WTC11 (cell line): ENCODE measurements at regions not wholly inside any gene's neighbourhood (a gene's known extent, or its start where the extent isn't known, plus 50 kb on each side); places are given as distances from the start of the nearest gene placed in this dataset.

ENCODE experiments used
- ATAC-seq: fragments of 200-7000 bp; cut with Tn5 transposase; 2 replicates; pipeline ENCODE4 v1.10.0; 2021; ENCODE audit warnings: mild to moderate bottlenecking, moderate library complexity
- CTCF ChIA-PET: fragments of 300-600 bp; sonication (Branson Sonifier 250); formaldehyde crosslinking; loops from one replicate; lab custom pipeline; 2021; ENCODE audit warnings: antibody characterized with exemption; lab: Charles Lee
- POLR2A ChIA-PET: fragments of 350-600 bp; sonication (Branson Sonifier 250); formaldehyde crosslinking; loops from one replicate; lab custom pipeline; 2021; ENCODE audit warnings: antibody characterized with exemption; lab: Charles Lee
- DNase-seq: peaks from one replicate; pipeline ENCODE4 v3.0.0; 2021; ENCODE audit warnings: low spot score
- H3K27ac Mint-ChIP-seq: 2 replicates; pipeline ENCODE4 v1.8.0; 2021; ENCODE audit warnings: mixed read lengths
- H3K27me3 Mint-ChIP-seq: 2 replicates; pipeline ENCODE4 v1.8.0; 2021; ENCODE audit warnings: low read depth, mild to moderate bottlenecking, moderate library complexity, mixed read lengths
- H3K36me3 Mint-ChIP-seq: 2 replicates; pipeline ENCODE4 v1.8.0; 2021; ENCODE audit warnings: mixed read lengths
- H3K4me1 Mint-ChIP-seq: 2 replicates; pipeline ENCODE4 v1.8.0; 2022; ENCODE audit warnings: mixed read lengths
- H3K4me3 Mint-ChIP-seq: 2 replicates; pipeline ENCODE4 v1.8.0; 2021; ENCODE audit warnings: mild to moderate bottlenecking, moderate library complexity, mixed read lengths
- H3K9me3 Mint-ChIP-seq: 2 replicates; pipeline ENCODE4 v1.8.0; 2021; ENCODE audit warnings: mixed read lengths
- ARID4B ChIP-seq: sonication (generic); formaldehyde crosslinking; IDR thresholded peaks from 2 replicates; pipeline ENCODE4 v1.8.0; 2023; ENCODE audit warnings: missing genetic modification reagents, mild to moderate bottlenecking, borderline replicate concordance
- ATF1 ChIP-seq: sonication (generic); formaldehyde crosslinking; IDR thresholded peaks from 2 replicates; pipeline ENCODE4 v1.8.1; 2023; ENCODE audit warnings: mild to moderate bottlenecking, moderate library complexity, missing genetic modification reagents
- ERG ChIP-seq: fragments of 250-450 bp; sonication (Bioruptor Pico); IDR thresholded peaks from 2 replicates; pipeline ENCODE4 v1.8.0; 2021; ENCODE audit warnings: mild to moderate bottlenecking
- FOXP1 ChIP-seq: sonication (generic); formaldehyde crosslinking; IDR thresholded peaks from 2 replicates; pipeline ENCODE4 v1.8.0; 2022; ENCODE audit warnings: missing genetic modification reagents, mild to moderate bottlenecking, moderate library complexity, borderline replicate concordance
- JUN ChIP-seq: sonication (generic); formaldehyde crosslinking; IDR thresholded peaks from 2 replicates; pipeline ENCODE4 v1.8.0; 2023; ENCODE audit warnings: mild to moderate bottlenecking, missing genetic modification reagents
- MAX ChIP-seq: sonication (generic); formaldehyde crosslinking; IDR thresholded peaks from 2 replicates; pipeline ENCODE4 v1.8.0; 2022; ENCODE audit warnings: mild to moderate bottlenecking, missing genetic modification reagents
- NFATC4 ChIP-seq: fragments of 250-450 bp; sonication (Bioruptor Pico); IDR thresholded peaks from 2 replicates; pipeline ENCODE4 v1.9.0; 2021; ENCODE audit warnings: mild to moderate bottlenecking
- PRDM15 ChIP-seq: sonication (generic); formaldehyde crosslinking; IDR thresholded peaks from 2 replicates; pipeline ENCODE4 v1.8.0; 2022; ENCODE audit warnings: missing genetic modification reagents
- ZBTB43 ChIP-seq: sonication (generic); formaldehyde crosslinking; IDR thresholded peaks from 2 replicates; pipeline ENCODE4 v1.8.1; 2023; ENCODE audit warnings: mild to moderate bottlenecking, missing genetic modification reagents
- ZMAT4 ChIP-seq: fragments of 250-450 bp; sonication (Bioruptor Pico); IDR thresholded peaks from 2 replicates; pipeline ENCODE4 v1.9.0; 2021; ENCODE audit warnings: mild to moderate bottlenecking
- ZNF121 ChIP-seq: sonication (generic); formaldehyde crosslinking; IDR thresholded peaks from 2 replicates; pipeline ENCODE4 v1.8.0; 2023; ENCODE audit warnings: missing genetic modification reagents
- ZNF512 ChIP-seq: sonication (generic); formaldehyde crosslinking; IDR thresholded peaks from 2 replicates; pipeline ENCODE4 v1.8.1; 2022; ENCODE audit warnings: missing genetic modification reagents, borderline replicate concordance
- ZNF671 ChIP-seq: fragments of 250-450 bp; sonication (Bioruptor Pico); IDR thresholded peaks from 2 replicates; pipeline ENCODE4 v1.8.0; 2021; ENCODE audit warnings: mild to moderate bottlenecking
- TF ChIP-seq, protein P1 (sequence below): sonication (generic); formaldehyde crosslinking; IDR thresholded peaks from 2 replicates; pipeline ENCODE4 v1.8.1; 2022; ENCODE audit warnings: mild to moderate bottlenecking, moderate library complexity, missing genetic modification reagents
- TF ChIP-seq, protein P2 (sequence below): fragments of 250-450 bp; sonication (Bioruptor Pico); IDR thresholded peaks from 2 replicates; pipeline ENCODE4 v2.1.2; 2022; ENCODE audit warnings: mild to moderate bottlenecking, moderate library complexity
- TF ChIP-seq, protein P3 (sequence below): fragments of 200-600 bp; IDR thresholded peaks from 2 replicates; pipeline ENCODE4 v1.8.0; 2022; ENCODE audit warnings: antibody characterized with exemption

GRCh38 chr3:171933441-171933840 is 90.3 kb downstream of the TMEM212 start:
- H3K9me3 Mint-ChIP-seq = peaks cover 15% of the 10 kb centered on the region; the same call in 1 of the 2 replicates
- POLR2A ChIA-PET = no interaction called here
- no peak overlapping the region for H3K27ac Mint-ChIP-seq
- no peaks in the 10 kb centered on the region for H3K27me3 Mint-ChIP-seq
- ATAC-seq (no peak), DNase-seq (no peak)
- TF ChIP-seq ARID4B (no peak), ZMAT4 (no peak), MAX (CRISPR knock-in tag) (no peak), FOXP1 (CRISPR knock-in tag) (no peak), PRDM15 (no peak), JUN (CRISPR knock-in tag) (no peak)
- TF ChIP-seq, protein P1, sequence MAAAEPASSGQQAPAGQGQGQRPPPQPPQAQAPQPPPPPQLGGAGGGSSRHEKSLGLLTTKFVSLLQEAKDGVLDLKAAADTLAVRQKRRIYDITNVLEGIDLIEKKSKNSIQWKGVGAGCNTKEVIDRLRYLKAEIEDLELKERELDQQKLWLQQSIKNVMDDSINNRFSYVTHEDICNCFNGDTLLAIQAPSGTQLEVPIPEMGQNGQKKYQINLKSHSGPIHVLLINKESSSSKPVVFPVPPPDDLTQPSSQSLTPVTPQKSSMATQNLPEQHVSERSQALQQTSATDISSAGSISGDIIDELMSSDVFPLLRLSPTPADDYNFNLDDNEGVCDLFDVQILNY = no peak
- H3K4me3 Mint-ChIP-seq = no peak overlapping the region
- no peaks in the 10 kb centered on the region for H3K36me3 Mint-ChIP-seq
- CTCF ChIA-PET = no interaction called here
- H3K4me1 Mint-ChIP-seq = peaks cover 18% of the 10 kb centered on the region

DNA sequence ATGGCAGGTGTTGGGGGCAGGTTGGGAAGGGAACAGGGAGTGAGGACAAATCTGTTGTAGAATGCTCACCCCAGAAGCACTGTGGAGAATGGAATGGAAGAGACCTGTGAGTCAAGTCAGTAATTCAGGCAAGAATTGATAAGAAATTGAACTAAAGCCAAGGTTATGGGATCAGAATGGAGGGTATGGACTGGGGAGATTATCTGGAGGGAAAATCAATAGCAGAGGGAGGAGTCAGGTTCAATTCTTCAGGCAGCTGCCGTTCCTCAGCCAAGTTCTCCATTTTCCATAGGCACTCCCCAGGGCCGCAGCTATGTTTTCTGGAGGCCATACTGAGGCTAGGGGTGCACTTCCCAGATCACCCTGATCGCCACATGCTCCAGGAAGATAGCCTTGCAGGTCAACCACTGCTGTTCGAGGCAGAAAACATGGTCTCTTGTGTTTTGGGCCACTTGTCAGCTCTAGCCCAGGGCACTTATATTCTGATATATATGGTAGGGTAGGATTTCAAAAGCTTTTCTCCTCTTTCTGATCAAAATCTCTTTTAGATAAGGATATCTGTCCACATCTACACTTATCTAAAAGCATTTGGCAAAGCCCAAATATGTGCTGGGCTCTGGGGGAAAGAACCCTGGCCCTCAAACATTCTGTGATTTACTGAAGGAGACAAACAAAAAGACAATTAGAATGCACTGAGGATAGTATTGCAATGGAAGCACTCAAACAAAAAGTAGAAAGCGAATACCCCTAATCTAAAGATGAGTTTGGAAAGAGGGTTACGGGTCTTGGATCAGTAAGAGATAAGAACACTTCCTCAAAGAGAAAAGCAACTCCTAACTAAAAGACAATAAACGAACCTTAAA is 92.3 kb downstream of the TMEM212 start:
- Mint-ChIP-seq H3K4me3 (no peak overlapping the region), H3K27ac (no peak overlapping the region), H3K36me3 (no peaks in the 10 kb centered on the region), H3K4me1 (peaks cover 24% of the 10 kb centered on the region), H3K27me3 (no peaks in the 10 kb centered on the region), H3K9me3 (peaks cover 6% of the 10 kb centered on the region; the same call in 1 of the 2 replicates)
- POLR2A ChIA-PET = no interaction called here
- ATAC-seq (no peak), DNase-seq (no peak)
- CTCF ChIA-PET = interaction anchor here (1.0 kb wide), 1 partner anchor 104 kb away, joined by 4 read pairs; the partner anchor contains the start of gene FNDC3B
- TF ChIP-seq ZNF121 (CRISPR knock-in tag) (no peak), ATF1 (CRISPR knock-in tag) (no peak), ZNF512 (CRISPR knock-in tag) (no peak), NFATC4 (no peak), ZNF671 (CRISPR knock-in tag) (no peak), ZBTB43 (CRISPR knock-in tag) (no peak), ERG (CRISPR knock-in tag) (no peak), JUN (CRISPR knock-in tag) (no peak)
- TF ChIP-seq, protein P2, sequence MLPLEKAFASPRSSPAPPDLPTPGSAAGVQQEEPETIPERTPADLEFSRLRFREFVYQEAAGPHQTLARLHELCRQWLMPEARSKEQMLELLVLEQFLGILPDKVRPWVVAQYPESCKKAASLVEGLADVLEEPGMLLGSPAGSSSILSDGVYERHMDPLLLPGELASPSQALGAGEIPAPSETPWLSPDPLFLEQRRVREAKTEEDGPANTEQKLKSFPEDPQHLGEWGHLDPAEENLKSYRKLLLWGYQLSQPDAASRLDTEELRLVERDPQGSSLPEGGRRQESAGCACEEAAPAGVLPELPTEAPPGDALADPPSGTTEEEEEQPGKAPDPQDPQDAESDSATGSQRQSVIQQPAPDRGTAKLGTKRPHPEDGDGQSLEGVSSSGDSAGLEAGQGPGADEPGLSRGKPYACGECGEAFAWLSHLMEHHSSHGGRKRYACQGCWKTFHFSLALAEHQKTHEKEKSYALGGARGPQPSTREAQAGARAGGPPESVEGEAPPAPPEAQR (CRISPR knock-in tag) = no peak
- TF ChIP-seq, protein P3, sequence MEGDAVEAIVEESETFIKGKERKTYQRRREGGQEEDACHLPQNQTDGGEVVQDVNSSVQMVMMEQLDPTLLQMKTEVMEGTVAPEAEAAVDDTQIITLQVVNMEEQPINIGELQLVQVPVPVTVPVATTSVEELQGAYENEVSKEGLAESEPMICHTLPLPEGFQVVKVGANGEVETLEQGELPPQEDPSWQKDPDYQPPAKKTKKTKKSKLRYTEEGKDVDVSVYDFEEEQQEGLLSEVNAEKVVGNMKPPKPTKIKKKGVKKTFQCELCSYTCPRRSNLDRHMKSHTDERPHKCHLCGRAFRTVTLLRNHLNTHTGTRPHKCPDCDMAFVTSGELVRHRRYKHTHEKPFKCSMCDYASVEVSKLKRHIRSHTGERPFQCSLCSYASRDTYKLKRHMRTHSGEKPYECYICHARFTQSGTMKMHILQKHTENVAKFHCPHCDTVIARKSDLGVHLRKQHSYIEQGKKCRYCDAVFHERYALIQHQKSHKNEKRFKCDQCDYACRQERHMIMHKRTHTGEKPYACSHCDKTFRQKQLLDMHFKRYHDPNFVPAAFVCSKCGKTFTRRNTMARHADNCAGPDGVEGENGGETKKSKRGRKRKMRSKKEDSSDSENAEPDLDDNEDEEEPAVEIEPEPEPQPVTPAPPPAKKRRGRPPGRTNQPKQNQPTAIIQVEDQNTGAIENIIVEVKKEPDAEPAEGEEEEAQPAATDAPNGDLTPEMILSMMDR = no peak
